Peyer's patch (tissue), 4 donors: ENCODE measurements at regions not wholly inside any gene's neighbourhood (a gene's known extent, or its start where the extent isn't known, plus 50 kb on each side); places are given as distances from the start of the nearest gene placed in this dataset.
A peak's percentile ranks its signal among the peaks of the same experiment; 100 is the strongest.

Experiments used
- POLR2A ChIP-seq, 2 donors: fragments of 450-650 bp; IDR thresholded peaks; one replicate each; pipeline ENCODE4 v1.5.1; 2017; ENCODE audit warnings: antibody characterized with exemption in 2 of 2, mild to moderate bottlenecking in 2 of 2, moderate library complexity in 2 of 2
- TF ChIP-seq, protein P1 (sequence below), 6 experiments: fragments of 450-650 bp in 4 of 6; fragments of 200-600 bp in 2 of 6; sonication (generic) in 1 of 6; IDR thresholded peaks; one replicate each; pipeline ENCODE4 v1.5.1; 2017 to 2019; ENCODE audit warnings: antibody characterized with exemption in 6 of 6, mild to moderate bottlenecking in 3 of 6, moderate library complexity in 1 of 6

DNA sequence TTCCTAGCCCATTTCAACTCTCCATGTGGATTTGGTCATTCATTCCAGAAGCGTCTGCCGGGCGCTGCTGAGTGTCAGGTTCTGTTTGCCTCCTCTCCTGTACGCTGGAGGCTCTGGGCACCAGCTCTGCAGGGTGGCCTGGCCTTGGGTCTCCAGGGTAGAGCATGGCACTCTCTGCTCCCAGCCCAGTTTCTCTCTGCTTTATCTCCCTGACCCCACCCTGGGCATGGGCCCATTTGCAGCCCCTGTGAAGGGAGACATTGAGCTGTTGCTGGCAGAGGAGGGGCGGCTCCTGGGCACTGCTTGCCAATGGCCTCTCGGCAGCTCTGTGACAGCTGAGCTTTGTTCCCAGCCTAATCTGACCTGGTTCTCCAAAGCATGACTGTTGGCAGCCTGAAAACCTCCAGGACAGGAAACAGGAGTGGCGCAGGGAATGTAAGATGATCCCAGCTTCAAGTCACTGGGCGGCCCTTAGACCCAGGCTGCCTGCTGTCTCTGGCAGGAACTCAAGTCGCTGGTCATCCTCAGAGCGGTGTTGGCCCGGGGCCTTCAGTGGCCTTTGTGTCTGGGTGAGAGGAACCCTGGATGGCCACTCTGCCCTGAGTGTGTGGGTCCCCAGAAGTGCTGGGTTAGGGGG, 146.8 kb downstream of the SEC14L1 start:
- TF ChIP-seq, protein P1, sequence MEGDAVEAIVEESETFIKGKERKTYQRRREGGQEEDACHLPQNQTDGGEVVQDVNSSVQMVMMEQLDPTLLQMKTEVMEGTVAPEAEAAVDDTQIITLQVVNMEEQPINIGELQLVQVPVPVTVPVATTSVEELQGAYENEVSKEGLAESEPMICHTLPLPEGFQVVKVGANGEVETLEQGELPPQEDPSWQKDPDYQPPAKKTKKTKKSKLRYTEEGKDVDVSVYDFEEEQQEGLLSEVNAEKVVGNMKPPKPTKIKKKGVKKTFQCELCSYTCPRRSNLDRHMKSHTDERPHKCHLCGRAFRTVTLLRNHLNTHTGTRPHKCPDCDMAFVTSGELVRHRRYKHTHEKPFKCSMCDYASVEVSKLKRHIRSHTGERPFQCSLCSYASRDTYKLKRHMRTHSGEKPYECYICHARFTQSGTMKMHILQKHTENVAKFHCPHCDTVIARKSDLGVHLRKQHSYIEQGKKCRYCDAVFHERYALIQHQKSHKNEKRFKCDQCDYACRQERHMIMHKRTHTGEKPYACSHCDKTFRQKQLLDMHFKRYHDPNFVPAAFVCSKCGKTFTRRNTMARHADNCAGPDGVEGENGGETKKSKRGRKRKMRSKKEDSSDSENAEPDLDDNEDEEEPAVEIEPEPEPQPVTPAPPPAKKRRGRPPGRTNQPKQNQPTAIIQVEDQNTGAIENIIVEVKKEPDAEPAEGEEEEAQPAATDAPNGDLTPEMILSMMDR (IDR thresholded peaks at IDR 0.05): no peak
- peak; percentile 49 to 77 for TF ChIP-seq POLR2A (IDR thresholded peaks at IDR 0.05)
